Upper lobe of left lung (tissue), 6 donors: ENCODE measurements at regions not wholly inside any gene's neighbourhood (a gene's known extent, or its start where the extent isn't known, plus 50 kb on each side); places are given as distances from the start of the nearest gene placed in this dataset.
A peak's percentile ranks its signal among the peaks of the same experiment; 100 is the strongest.

Experiments
- ATAC-seq, 2 donors: fragments of 200-7000 bp; cut with Tn5 transposase; one replicate each; pipeline ENCODE4 v1.9.1; 2022; ENCODE audit warnings: mild to moderate bottlenecking in 2 of 2, moderate library complexity in 2 of 2; ENCODE audit not compliant: low FRiP score in 2 of 2
- DNase-seq, 2 donors: peaks; one replicate each; pipeline ENCODE4 v3.0.0-alpha.2; 2019 to 2020
- H3K27ac ChIP-seq, 4 donors: fragments of 200-600 bp; sonication (generic); one replicate each; pipeline ENCODE4 v1.5.1; 2016 to 2019
- H3K27me3 ChIP-seq, 4 donors: fragments of 200-600 bp; sonication (generic); one replicate each; pipeline ENCODE4 v1.5.1; 2017 to 2019
- H3K36me3 ChIP-seq, 4 donors: fragments of 200-600 bp; sonication (generic); one replicate each; pipeline ENCODE4 v1.5.1; 2016 to 2019
- H3K4me1 ChIP-seq, 4 donors: fragments of 200-600 bp; sonication (generic); one replicate each; pipeline ENCODE4 v1.5.1; 2018 to 2019
- H3K4me3 ChIP-seq, 4 donors: fragments of 200-600 bp; sonication (generic); one replicate each; pipeline ENCODE4 v1.5.1; 2017 to 2019; ENCODE audit warnings: mild to moderate bottlenecking in 2 of 4, moderate library complexity in 1 of 4
- H3K9me3 ChIP-seq, 4 donors: fragments of 200-600 bp; sonication (generic); one replicate each; pipeline ENCODE4 v1.5.1; 2018 to 2019
- CTCF ChIP-seq, 6 experiments: fragments of 450-650 bp in 4 of 6; fragments of 200-600 bp in 2 of 6; sonication (generic) in 2 of 6; IDR thresholded peaks; one replicate each; pipeline ENCODE4 v1.5.1; 2016 to 2019; ENCODE audit warnings: antibody characterized with exemption in 6 of 6
- EP300 ChIP-seq, 4 donors: sonication (generic); formaldehyde crosslinking; IDR thresholded peaks; one replicate each; pipeline ENCODE4 v1.5.1; 2017; ENCODE audit warnings: antibody characterized with exemption in 4 of 4, control low read depth in 2 of 4
- POLR2A ChIP-seq, 4 donors: fragments of 450-650 bp; IDR thresholded peaks; one replicate each; pipeline ENCODE4 v1.5.1; 2016 to 2017; ENCODE audit warnings: antibody characterized with exemption in 4 of 4, mild to moderate bottlenecking in 2 of 4
- POLR2AphosphoS5 ChIP-seq, 2 donors: sonication (generic); formaldehyde crosslinking; IDR thresholded peaks; one replicate each; pipeline ENCODE4 v1.5.1; 2017; ENCODE audit warnings: antibody characterized with exemption in 2 of 2
- WGBS, 2 donors: methylation state at CpG; one replicate each; pipeline ENCODE4 v1.1.5; 2017 to 2018; 5-methylcytosine and 5-hydroxymethylcytosine counted together
- donor health status: DM: no; HTN: no; CAD: no; lungs with moderate emphysema.
- donor health status: DM: no; HTN: yes; CAD: no; lungs with severe emphysema.

GRCh38 chr20:50252701-50253100, 62.1 kb downstream of the CEBPB start:
- DNase-seq, result peak in 1 of 2 donors; percentile 65
- H3K27me3 ChIP-seq, result no peaks in the 10 kb centered on the region
- H3K9me3 ChIP-seq, result no peaks in the 10 kb centered on the region
- TF ChIP-seq EP300 (IDR thresholded peaks at IDR 0.05), result peak in 1 of 4 donors; percentile 78
- TF ChIP-seq POLR2AphosphoS5 (IDR thresholded peaks at IDR 0.05), result peak in 1 of 2 donors; percentile 41
- TF ChIP-seq CTCF (IDR thresholded peaks at IDR 0.05), result no peak
- peak in 1 of 4 donors; percentile 39 for TF ChIP-seq POLR2A (IDR thresholded peaks at IDR 0.05)
- no peaks in the 10 kb centered on the region for H3K36me3 ChIP-seq
- no peak overlapping the region for H3K4me3 ChIP-seq
- peaks cover 0 to 3% (median 0%) of the 10 kb centered on the region in 4 donors for H3K4me1 ChIP-seq
- peak overlapping the region in 1 of 4 donors; percentile 9 for H3K27ac ChIP-seq
- WGBS, 2 donors, result 77 to 85% methylated on average over 7 of the region's 7 CpGs
- ATAC-seq, result peak in 1 of 2 donors; percentile 42

- Histone ChIP-seq H3K9me3 (no peaks in the 10 kb centered on the region), H3K27ac (no peak overlapping the region), H3K27me3 (no peaks in the 10 kb centered on the region), H3K4me1 (peaks cover 0 to 3% (median 0%) of the 10 kb centered on the region in 4 donors), H3K36me3 (no peaks in the 10 kb centered on the region), H3K4me3 (no peak overlapping the region)
- DNase-seq (no peak), ATAC-seq (no peak)
- no peak for TF ChIP-seq CTCF (IDR thresholded peaks at IDR 0.05)
- no peak for TF ChIP-seq POLR2A (IDR thresholded peaks at IDR 0.05)
- TF ChIP-seq EP300 (IDR thresholded peaks at IDR 0.05), result no peak
- no peak for TF ChIP-seq POLR2AphosphoS5 (IDR thresholded peaks at IDR 0.05)
- WGBS, 2 donors, result 88 to 95% methylated on average over 8 to 10 of the region's 10 CpGs
These were observed 62.5 kb downstream of the CEBPB start for GRCh38 chr20:50253101-50253500.

- Histone ChIP-seq H3K36me3 (no peaks in the 10 kb centered on the region), H3K9me3 (no peaks in the 10 kb centered on the region), H3K27me3 (no peaks in the 10 kb centered on the region), H3K27ac (no peak overlapping the region), H3K4me3 (no peak overlapping the region), H3K4me1 (peaks cover 2 to 6% (median 4%) of the 10 kb centered on the region in 4 donors)
- whole genome bisulfite sequencing, 2 donors, result 86 to 91% methylated on average over 11 of the region's 11 CpGs
- DNase-seq (no peak), ATAC-seq (no peak)
- TF ChIP-seq EP300 (IDR thresholded peaks at IDR 0.05) (no peak), POLR2AphosphoS5 (IDR thresholded peaks at IDR 0.05) (no peak)
These were observed 63.9 kb downstream of the CEBPB start for GRCh38 chr20:50254466-50255079.

GRCh38 chr20:50256577-50256976, 65.9 kb downstream of the CEBPB start:
- 63 to 67% methylated on average over 5 to 6 of the region's 6 CpGs for WGBS, 2 donors
- H3K36me3 ChIP-seq, result no peaks in the 10 kb centered on the region
- no peaks in the 10 kb centered on the region for H3K27me3 ChIP-seq
- ATAC-seq (no peak), DNase-seq (no peak)
- no peaks in the 10 kb centered on the region for H3K9me3 ChIP-seq
- H3K27ac ChIP-seq, result no peak overlapping the region
- H3K4me3 ChIP-seq, result no peak overlapping the region
- peaks cover 10 to 25% (median 14%) of the 10 kb centered on the region in 4 donors for H3K4me1 ChIP-seq
- TF ChIP-seq CTCF (IDR thresholded peaks at IDR 0.05) (no peak), POLR2A (IDR thresholded peaks at IDR 0.05) (no peak), POLR2AphosphoS5 (IDR thresholded peaks at IDR 0.05) (no peak), EP300 (IDR thresholded peaks at IDR 0.05) (no peak)

- Histone ChIP-seq H3K36me3 (no peaks in the 10 kb centered on the region), H3K27me3 (no peaks in the 10 kb centered on the region), H3K9me3 (no peaks in the 10 kb centered on the region), H3K27ac (no peak overlapping the region), H3K4me3 (no peak overlapping the region), H3K4me1 (peaks cover 10 to 24% (median 14%) of the 10 kb centered on the region in 4 donors)
- DNase-seq (no peak), ATAC-seq (no peak)
- TF ChIP-seq POLR2AphosphoS5 (IDR thresholded peaks at IDR 0.05), result no peak
- TF ChIP-seq CTCF (IDR thresholded peaks at IDR 0.05), result no peak
- TF ChIP-seq EP300 (IDR thresholded peaks at IDR 0.05), result no peak
- TF ChIP-seq POLR2A (IDR thresholded peaks at IDR 0.05), result no peak
- 97 to 98% methylated on average over 8 of the region's 8 CpGs for WGBS, 2 donors
These were observed 67.2 kb downstream of the CEBPB start for GRCh38 chr20:50257860-50258259.
